GM20000 (cell line): ENCODE measurements at regions not wholly inside any gene's neighbourhood (a gene's known extent, or its start where the extent isn't known, plus 50 kb on each side); places are given as distances from the start of the nearest gene placed in this dataset.

Experiments used
- DNase-seq: peaks from one replicate; pipeline ENCODE4 v3.0.0; 2012; ENCODE audit warnings: low spot score
- TF ChIP-seq, protein P1 (sequence below): IDR thresholded peaks from 2 replicates; pipeline ENCODE4 v1.5.1; 2012; ENCODE audit warnings: mild to moderate bottlenecking, control low read depth; ENCODE audit errors: extremely low read depth, missing control alignments

- TF ChIP-seq, protein P1, sequence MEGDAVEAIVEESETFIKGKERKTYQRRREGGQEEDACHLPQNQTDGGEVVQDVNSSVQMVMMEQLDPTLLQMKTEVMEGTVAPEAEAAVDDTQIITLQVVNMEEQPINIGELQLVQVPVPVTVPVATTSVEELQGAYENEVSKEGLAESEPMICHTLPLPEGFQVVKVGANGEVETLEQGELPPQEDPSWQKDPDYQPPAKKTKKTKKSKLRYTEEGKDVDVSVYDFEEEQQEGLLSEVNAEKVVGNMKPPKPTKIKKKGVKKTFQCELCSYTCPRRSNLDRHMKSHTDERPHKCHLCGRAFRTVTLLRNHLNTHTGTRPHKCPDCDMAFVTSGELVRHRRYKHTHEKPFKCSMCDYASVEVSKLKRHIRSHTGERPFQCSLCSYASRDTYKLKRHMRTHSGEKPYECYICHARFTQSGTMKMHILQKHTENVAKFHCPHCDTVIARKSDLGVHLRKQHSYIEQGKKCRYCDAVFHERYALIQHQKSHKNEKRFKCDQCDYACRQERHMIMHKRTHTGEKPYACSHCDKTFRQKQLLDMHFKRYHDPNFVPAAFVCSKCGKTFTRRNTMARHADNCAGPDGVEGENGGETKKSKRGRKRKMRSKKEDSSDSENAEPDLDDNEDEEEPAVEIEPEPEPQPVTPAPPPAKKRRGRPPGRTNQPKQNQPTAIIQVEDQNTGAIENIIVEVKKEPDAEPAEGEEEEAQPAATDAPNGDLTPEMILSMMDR: no peak
Observed at GRCh38 chr4:141402712-141403111, 182.0 kb downstream of the ZNF330 start.

DNA sequence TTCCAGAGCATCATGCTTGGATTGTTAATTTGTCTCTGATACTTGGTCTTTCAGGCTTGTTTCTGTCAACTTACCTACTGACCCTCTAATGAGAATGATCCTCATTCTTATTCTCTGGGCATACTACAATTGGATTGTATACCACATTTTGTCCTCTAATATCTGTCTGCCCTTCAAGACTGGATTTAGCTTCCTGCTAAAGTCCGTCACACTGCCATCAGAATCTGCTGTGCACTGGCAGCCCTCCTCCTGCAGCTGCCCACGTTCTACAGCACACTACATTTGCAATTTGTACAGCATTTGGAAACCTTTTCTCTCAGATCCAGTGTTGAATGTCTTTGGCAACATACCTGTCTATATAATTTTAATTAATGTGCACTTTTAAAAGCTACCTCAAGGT lies 183.1 kb downstream of the ZNF330 start:
- no peak for DNase-seq
- TF ChIP-seq, protein P1: no peak

More at GRCh38 chr4:141402712-141403111, 182.0 kb downstream of the ZNF330 start:
- no peak for DNase-seq

GRCh38 chr4:141406237-141406636 lies 185.5 kb downstream of the ZNF330 start:
- TF ChIP-seq, protein P1: no peak
- DNase-seq: no peak

- TF ChIP-seq, protein P1: no peak
- no peak for DNase-seq
Observed at GRCh38 chr4:141409556-141409955, 188.9 kb downstream of the ZNF330 start.

GRCh38 chr4:141410839-141411238 lies 190.1 kb downstream of the ZNF330 start:
- DNase-seq: no peak

GRCh38 chr4:141411936-141412335 lies 191.2 kb downstream of the ZNF330 start:
- DNase-seq: no peak
- TF ChIP-seq, protein P1: no peak

More at GRCh38 chr4:141410839-141411238, 190.1 kb downstream of the ZNF330 start:
- TF ChIP-seq, protein P1: no peak

DNA sequence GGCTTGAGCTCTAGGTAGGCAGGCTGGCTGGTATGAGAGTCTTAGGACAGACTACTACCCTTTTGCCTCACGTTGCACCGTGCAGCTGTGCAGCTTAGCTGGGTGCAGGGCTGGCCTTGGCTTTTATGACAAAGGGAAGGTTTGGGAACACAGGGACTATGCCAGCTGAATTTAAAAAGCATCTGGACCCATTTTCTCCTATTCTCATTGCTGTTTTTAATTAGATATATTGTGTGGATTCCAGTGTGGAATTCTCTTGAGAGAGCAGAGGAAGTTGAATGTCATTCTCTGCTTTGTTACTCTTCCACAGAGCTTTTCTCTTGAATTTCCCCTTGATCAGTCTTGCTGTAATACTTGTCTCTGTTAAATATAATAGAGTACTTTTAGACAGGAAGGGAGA lies 192.7 kb downstream of the ZNF330 start:
- TF ChIP-seq, protein P1: no peak
- no peak for DNase-seq
